Stimulated activated CD8-positive, alpha-beta memory T cell treated with anti-CD3 and anti-CD28 coated beads, Interleukin-12 subunit alpha, Interleukin-12 subunit beta, amount 100 ng/mL, for 4 hours (primary cell): ENCODE measurements at regions not wholly inside any gene's neighbourhood (a gene's known extent, or its start where the extent isn't known, plus 50 kb on each side); places are given as distances from the start of the nearest gene placed in this dataset.
"Not testable (repeated sequence)": the region's sequence is repeated elsewhere in the genome, so short reads cannot be mapped to it uniquely, and the experiment has no call there.

Experiments
- DNase-seq: peaks from one replicate; pipeline ENCODE4 v3.0.0-alpha.2; 2020; ENCODE audit warnings: low read depth

GRCh38 chr3:48101301-48101650 lies 85.1 kb upstream of the MAP4 start:
- not testable (repeated sequence) for DNase-seq

- DNase-seq, result no peak
Measured at GRCh38 chr3:48092270-48092669, 76.1 kb upstream of the MAP4 start.

GRCh38 chr3:48090166-48090939 lies 74.1 kb upstream of the MAP4 start:
- DNase-seq, result no peak

- peak; percentile 92 for DNase-seq
Measured at GRCh38 chr3:48088749-48089466, 72.7 kb upstream of the MAP4 start.

- DNase-seq, result no peak
Measured at GRCh38 chr3:48088056-48088748, 72.0 kb upstream of the MAP4 start.

- no peak for DNase-seq
Measured at GRCh38 chr3:48086705-48087104, 70.5 kb upstream of the MAP4 start.

GRCh38 chr3:48084929-48085328 lies 68.7 kb upstream of the MAP4 start:
- DNase-seq, result no peak

- DNase-seq, result no peak
Measured at GRCh38 chr3:48084170-48084569, 68.0 kb upstream of the MAP4 start.

GRCh38 chr3:48082580-48083184 lies 66.5 kb upstream of the MAP4 start:
- no peak for DNase-seq

GRCh38 chr3:48077815-48078214 lies 61.6 kb upstream of the MAP4 start:
- DNase-seq, result no peak

- DNase-seq, result no peak
Measured at GRCh38 chr3:48070030-48070429, 53.8 kb upstream of the MAP4 start.

- no peak for DNase-seq
Measured at GRCh38 chr3:48069339-48069738, 53.1 kb upstream of the MAP4 start.

- DNase-seq, result no peak
Measured at GRCh38 chr3:48068886-48069285, 52.7 kb upstream of the MAP4 start.

- DNase-seq, result not testable (repeated sequence)
Measured at GRCh38 chr3:48068320-48068719, 52.1 kb upstream of the MAP4 start.

GRCh38 chr3:48067271-48067670 lies 51.1 kb upstream of the MAP4 start:
- no peak for DNase-seq
